ENCODE measurements at regions not wholly inside any gene's neighbourhood (a gene's known extent, or its start where the extent isn't known, plus 50 kb on each side); places are given as distances from the start of the nearest gene placed in this dataset.
A peak's percentile ranks its signal among the peaks of the same experiment; 100 is the strongest.

GRCh38 chrX:5632887-5633286 is 595.8 kb downstream of the NLGN4X start:
- Histone ChIP-seq H3K9me3 (replicated peaks; ENCODE audit: control insufficient read depth, insufficient read depth, low read length) (no peaks in the 10 kb centered on the region), H3K4me1 (ENCODE audit: control insufficient read depth, insufficient read depth, low read length) (no peaks in the 10 kb centered on the region), H3K4me3 (no peak overlapping the region), H2AFZ (ENCODE audit: control insufficient read depth, low read depth, low read length) (no peak overlapping the region), H3K9ac (ENCODE audit: control insufficient read depth, insufficient read depth, low read length) (no peak overlapping the region), H4K20me1 (ENCODE audit: control insufficient read depth, insufficient read depth) (no peaks in the 10 kb centered on the region), H3K27me3 (replicated peaks in 1 of 2; ENCODE audit: control insufficient read depth in 2 of 2, insufficient read depth in 2 of 2, low read length in 1 of 2) (no peaks in the 10 kb centered on the region), H3K4me2 (ENCODE audit: control insufficient read depth, insufficient read depth) (no peak overlapping the region), H3K79me2 (ENCODE audit: control insufficient read depth, insufficient read depth, low read length) (no peaks in the 10 kb centered on the region), H3K27ac (ENCODE audit: control insufficient read depth, insufficient read depth) (no peak overlapping the region), H3K36me3 (ENCODE audit: control insufficient read depth in 2 of 2, insufficient read depth in 2 of 2, low read length in 1 of 2) (no peaks in the 10 kb centered on the region)
- no peak for ATAC-seq
- RAD21 ChIA-PET (ENCODE audit: unreplicated experiment), result no interaction called here
- POLR2A ChIA-PET, result no interaction called here
- intact Hi-C loops (cut with micrococcal nuclease; ENCODE audit: unreplicated experiment) (no loop called here), in situ Hi-C loops (cut with MboI) (no loop called here)
- no peak for TF ChIP-seq HDGF (IDR thresholded peaks at IDR 0.05)
- CTCF ChIA-PET, result no interaction called here
- BruUV-seq (replicated peaks), result no TSS peak
- FAIRE-seq, result no peak
- no peak for DNase-seq (ENCODE audit: low read depth, low spot score)
- SMC1A ChIA-PET (ENCODE audit: uncharacterized antibody, unreplicated experiment), result no interaction called here

GRCh38 chrX:5632061-5632614 is 596.5 kb downstream of the NLGN4X start:
- POLR2A ChIA-PET, result no interaction called here
- Histone ChIP-seq H3K79me2 (ENCODE audit: control insufficient read depth, insufficient read depth, low read length) (no peaks in the 10 kb centered on the region), H4K20me1 (ENCODE audit: control insufficient read depth, insufficient read depth) (no peaks in the 10 kb centered on the region), H2AFZ (ENCODE audit: control insufficient read depth, low read depth, low read length) (no peak overlapping the region), H3K4me3 (no peak overlapping the region), H3K4me2 (ENCODE audit: control insufficient read depth, insufficient read depth) (no peak overlapping the region), H3K9ac (ENCODE audit: control insufficient read depth, insufficient read depth, low read length) (no peak overlapping the region), H3K27ac (ENCODE audit: control insufficient read depth, insufficient read depth) (no peak overlapping the region), H3K9me3 (replicated peaks; ENCODE audit: control insufficient read depth, insufficient read depth, low read length) (no peaks in the 10 kb centered on the region), H3K27me3 (replicated peaks in 1 of 2; ENCODE audit: control insufficient read depth in 2 of 2, insufficient read depth in 2 of 2, low read length in 1 of 2) (no peaks in the 10 kb centered on the region), H3K4me1 (ENCODE audit: control insufficient read depth, insufficient read depth, low read length) (no peaks in the 10 kb centered on the region), H3K36me3 (ENCODE audit: control insufficient read depth in 2 of 2, insufficient read depth in 2 of 2, low read length in 1 of 2) (no peaks in the 10 kb centered on the region)
- in situ Hi-C loops (cut with MboI) (no loop called here), intact Hi-C loops (cut with micrococcal nuclease; ENCODE audit: unreplicated experiment) (no loop called here)
- no TSS peak for BruUV-seq (replicated peaks)
- CTCF ChIA-PET, result no interaction called here
- FAIRE-seq, result no peak
- SMC1A ChIA-PET (ENCODE audit: uncharacterized antibody, unreplicated experiment), result no interaction called here
- ATAC-seq, result no peak
- WGBS (ENCODE audit: insufficient coverage, insufficient replicate concordance, low lambda C conversion rate, missing lambda C conversion rate), result 7% methylated on average over 9 of the region's 9 CpGs
- DNase-seq (ENCODE audit: low read depth, low spot score), result no peak
- TF ChIP-seq CEBPZ (IDR thresholded peaks at IDR 0.05; ENCODE audit: low read depth, low read length), result no peak
- TF ChIP-seq REST (IDR thresholded peaks at IDR 0.05; ENCODE audit: low read depth, low read length), result peak; percentile 69
- no peak for TF ChIP-seq CBX3 (IDR thresholded peaks at IDR 0.05; ENCODE audit: borderline replicate concordance, low read depth)
- no peak for TF ChIP-seq EGR1 (IDR thresholded peaks at IDR 0.05; ENCODE audit: borderline replicate concordance in 1 of 2, low read depth in 2 of 2, low read length in 2 of 2)
- RAD21 ChIA-PET (ENCODE audit: unreplicated experiment), result no interaction called here

All from GM12878 (cell line).